ENCODE measurements at regions not wholly inside any gene's neighbourhood (a gene's known extent, or its start where the extent isn't known, plus 50 kb on each side); places are given as distances from the start of the nearest gene placed in this dataset.

- Histone ChIP-seq H3K4me3 (ENCODE audit: low read depth in 1 of 2, low read length in 2 of 2) (no peak overlapping the region), H3K4me1 (ENCODE audit: control insufficient read depth in 1 of 2, insufficient read depth in 2 of 2, low read length in 2 of 2) (peaks cover 14 to 22% of the 10 kb centered on the region in 2 donors), H3K27me3 (ENCODE audit: control insufficient read depth in 1 of 2, insufficient read depth in 2 of 2, low read length in 2 of 2) (no peaks in the 10 kb centered on the region), H3K9ac (ENCODE audit: low read depth in 1 of 2, low read length in 2 of 2) (no peak overlapping the region), H3K36me3 (ENCODE audit: control insufficient read depth in 1 of 2, insufficient read depth in 2 of 2, low read length in 2 of 2) (no peaks in the 10 kb centered on the region), H3K27ac (ENCODE audit: low read depth, low read length) (no peak overlapping the region), H3K9me3 (ENCODE audit: control insufficient read depth in 1 of 2, low read length in 2 of 2) (no peaks in the 10 kb centered on the region)
Observed at GRCh38 chr1:234841710-234842231, 231.8 kb upstream of the IRF2BP2 start.

GRCh38 chr1:234841281-234841680 lies 231.3 kb upstream of the IRF2BP2 start:
- H3K4me1 ChIP-seq (ENCODE audit: control insufficient read depth in 1 of 2, insufficient read depth in 2 of 2, low read length in 2 of 2), result peaks cover 16 to 22% of the 10 kb centered on the region in 2 donors
- H3K9ac ChIP-seq (ENCODE audit: low read depth in 1 of 2, low read length in 2 of 2), result no peak overlapping the region
- no peaks in the 10 kb centered on the region for H3K36me3 ChIP-seq (ENCODE audit: control insufficient read depth in 1 of 2, insufficient read depth in 2 of 2, low read length in 2 of 2)
- H3K9me3 ChIP-seq (ENCODE audit: control insufficient read depth in 1 of 2, low read length in 2 of 2), result no peaks in the 10 kb centered on the region
- no peak overlapping the region for H3K4me3 ChIP-seq (ENCODE audit: low read depth in 1 of 2, low read length in 2 of 2)
- H3K27ac ChIP-seq (ENCODE audit: low read depth, low read length), result no peak overlapping the region
- no peaks in the 10 kb centered on the region for H3K27me3 ChIP-seq (ENCODE audit: control insufficient read depth in 1 of 2, insufficient read depth in 2 of 2, low read length in 2 of 2)

GRCh38 chr1:234840843-234841242 lies 230.9 kb upstream of the IRF2BP2 start:
- H3K4me1 ChIP-seq (ENCODE audit: control insufficient read depth in 1 of 2, insufficient read depth in 2 of 2, low read length in 2 of 2), result peaks cover 20 to 22% of the 10 kb centered on the region in 2 donors
- no peak overlapping the region for H3K9ac ChIP-seq (ENCODE audit: low read depth in 1 of 2, low read length in 2 of 2)
- no peaks in the 10 kb centered on the region for H3K36me3 ChIP-seq (ENCODE audit: control insufficient read depth in 1 of 2, insufficient read depth in 2 of 2, low read length in 2 of 2)
- H3K27me3 ChIP-seq (ENCODE audit: control insufficient read depth in 1 of 2, insufficient read depth in 2 of 2, low read length in 2 of 2), result no peaks in the 10 kb centered on the region
- no peak overlapping the region for H3K4me3 ChIP-seq (ENCODE audit: low read depth in 1 of 2, low read length in 2 of 2)
- no peak overlapping the region for H3K27ac ChIP-seq (ENCODE audit: low read depth, low read length)
- H3K9me3 ChIP-seq (ENCODE audit: control insufficient read depth in 1 of 2, low read length in 2 of 2), result no peaks in the 10 kb centered on the region

- H3K9ac ChIP-seq (ENCODE audit: low read depth in 1 of 2, low read length in 2 of 2), result no peak overlapping the region
- no peak overlapping the region for H3K27ac ChIP-seq (ENCODE audit: low read depth, low read length)
Observed at GRCh38 chr1:234840253-234840652, 230.3 kb upstream of the IRF2BP2 start.

GRCh38 chr1:234839663-234840062 lies 229.7 kb upstream of the IRF2BP2 start:
- Histone ChIP-seq H3K4me3 (ENCODE audit: low read depth in 1 of 2, low read length in 2 of 2) (no peak overlapping the region), H3K9me3 (ENCODE audit: control insufficient read depth in 1 of 2, low read length in 2 of 2) (no peaks in the 10 kb centered on the region), H3K9ac (ENCODE audit: low read depth in 1 of 2, low read length in 2 of 2) (no peak overlapping the region), H3K27ac (ENCODE audit: low read depth, low read length) (no peak overlapping the region), H3K4me1 (ENCODE audit: control insufficient read depth in 1 of 2, insufficient read depth in 2 of 2, low read length in 2 of 2) (peaks cover 12 to 20% of the 10 kb centered on the region in 2 donors), H3K36me3 (ENCODE audit: control insufficient read depth in 1 of 2, insufficient read depth in 2 of 2, low read length in 2 of 2) (no peaks in the 10 kb centered on the region), H3K27me3 (ENCODE audit: control insufficient read depth in 1 of 2, insufficient read depth in 2 of 2, low read length in 2 of 2) (no peaks in the 10 kb centered on the region)

More at GRCh38 chr1:234840253-234840652, 230.3 kb upstream of the IRF2BP2 start:
- Histone ChIP-seq H3K9me3 (ENCODE audit: control insufficient read depth in 1 of 2, low read length in 2 of 2) (no peaks in the 10 kb centered on the region), H3K36me3 (ENCODE audit: control insufficient read depth in 1 of 2, insufficient read depth in 2 of 2, low read length in 2 of 2) (no peaks in the 10 kb centered on the region), H3K4me1 (ENCODE audit: control insufficient read depth in 1 of 2, insufficient read depth in 2 of 2, low read length in 2 of 2) (peaks cover 16 to 20% of the 10 kb centered on the region in 2 donors), H3K27me3 (ENCODE audit: control insufficient read depth in 1 of 2, insufficient read depth in 2 of 2, low read length in 2 of 2) (no peaks in the 10 kb centered on the region), H3K4me3 (ENCODE audit: low read depth in 1 of 2, low read length in 2 of 2) (no peak overlapping the region)

GRCh38 chr1:234838820-234839219 lies 228.8 kb upstream of the IRF2BP2 start:
- Histone ChIP-seq H3K9ac (ENCODE audit: low read depth in 1 of 2, low read length in 2 of 2) (no peak overlapping the region), H3K4me1 (ENCODE audit: control insufficient read depth in 1 of 2, insufficient read depth in 2 of 2, low read length in 2 of 2) (peaks cover 6 to 20% of the 10 kb centered on the region in 2 donors), H3K9me3 (ENCODE audit: control insufficient read depth in 1 of 2, low read length in 2 of 2) (no peaks in the 10 kb centered on the region), H3K36me3 (ENCODE audit: control insufficient read depth in 1 of 2, insufficient read depth in 2 of 2, low read length in 2 of 2) (no peaks in the 10 kb centered on the region), H3K27ac (ENCODE audit: low read depth, low read length) (no peak overlapping the region), H3K4me3 (ENCODE audit: low read depth in 1 of 2, low read length in 2 of 2) (no peak overlapping the region), H3K27me3 (ENCODE audit: control insufficient read depth in 1 of 2, insufficient read depth in 2 of 2, low read length in 2 of 2) (no peaks in the 10 kb centered on the region)

- H3K27ac ChIP-seq (ENCODE audit: low read depth, low read length), result no peak overlapping the region
- H3K27me3 ChIP-seq (ENCODE audit: control insufficient read depth in 1 of 2, insufficient read depth in 2 of 2, low read length in 2 of 2), result no peaks in the 10 kb centered on the region
- no peaks in the 10 kb centered on the region for H3K9me3 ChIP-seq (ENCODE audit: control insufficient read depth in 1 of 2, low read length in 2 of 2)
- no peaks in the 10 kb centered on the region for H3K36me3 ChIP-seq (ENCODE audit: control insufficient read depth in 1 of 2, insufficient read depth in 2 of 2, low read length in 2 of 2)
- no peak overlapping the region for H3K4me3 ChIP-seq (ENCODE audit: low read depth in 1 of 2, low read length in 2 of 2)
- H3K4me1 ChIP-seq (ENCODE audit: control insufficient read depth in 1 of 2, insufficient read depth in 2 of 2, low read length in 2 of 2), result peaks cover 6 to 17% of the 10 kb centered on the region in 2 donors
- no peak overlapping the region for H3K9ac ChIP-seq (ENCODE audit: low read depth in 1 of 2, low read length in 2 of 2)
Observed at GRCh38 chr1:234838182-234838581, 228.2 kb upstream of the IRF2BP2 start.

GRCh38 chr1:234837713-234838112 lies 227.7 kb upstream of the IRF2BP2 start:
- Histone ChIP-seq H3K4me1 (ENCODE audit: control insufficient read depth in 1 of 2, insufficient read depth in 2 of 2, low read length in 2 of 2) (peaks cover 3 to 13% of the 10 kb centered on the region in 2 donors), H3K36me3 (ENCODE audit: control insufficient read depth in 1 of 2, insufficient read depth in 2 of 2, low read length in 2 of 2) (no peaks in the 10 kb centered on the region), H3K9ac (ENCODE audit: low read depth in 1 of 2, low read length in 2 of 2) (no peak overlapping the region), H3K27me3 (ENCODE audit: control insufficient read depth in 1 of 2, insufficient read depth in 2 of 2, low read length in 2 of 2) (no peaks in the 10 kb centered on the region), H3K4me3 (ENCODE audit: low read depth in 1 of 2, low read length in 2 of 2) (no peak overlapping the region), H3K9me3 (ENCODE audit: control insufficient read depth in 1 of 2, low read length in 2 of 2) (no peaks in the 10 kb centered on the region), H3K27ac (ENCODE audit: low read depth, low read length) (no peak overlapping the region)

GRCh38 chr1:234836776-234837357 lies 226.9 kb upstream of the IRF2BP2 start:
- H3K9me3 ChIP-seq (ENCODE audit: control insufficient read depth in 1 of 2, low read length in 2 of 2), result no peaks in the 10 kb centered on the region
- H3K27ac ChIP-seq (ENCODE audit: low read depth, low read length), result no peak overlapping the region
- no peaks in the 10 kb centered on the region for H3K36me3 ChIP-seq (ENCODE audit: control insufficient read depth in 1 of 2, insufficient read depth in 2 of 2, low read length in 2 of 2)
- H3K4me3 ChIP-seq (ENCODE audit: low read depth in 1 of 2, low read length in 2 of 2), result no peak overlapping the region
- peaks cover 0 to 9% of the 10 kb centered on the region in 2 donors for H3K4me1 ChIP-seq (ENCODE audit: control insufficient read depth in 1 of 2, insufficient read depth in 2 of 2, low read length in 2 of 2)
- no peaks in the 10 kb centered on the region for H3K27me3 ChIP-seq (ENCODE audit: control insufficient read depth in 1 of 2, insufficient read depth in 2 of 2, low read length in 2 of 2)
- no peak overlapping the region for H3K9ac ChIP-seq (ENCODE audit: low read depth in 1 of 2, low read length in 2 of 2)

GRCh38 chr1:234836045-234836681 lies 226.2 kb upstream of the IRF2BP2 start:
- no peak overlapping the region for H3K27ac ChIP-seq (ENCODE audit: low read depth, low read length)

More at GRCh38 chr1:234836045-234836681, 226.2 kb upstream of the IRF2BP2 start:
- no peaks in the 10 kb centered on the region for H3K27me3 ChIP-seq (ENCODE audit: control insufficient read depth in 1 of 2, insufficient read depth in 2 of 2, low read length in 2 of 2)
- no peak overlapping the region for H3K9ac ChIP-seq (ENCODE audit: low read depth in 1 of 2, low read length in 2 of 2)
- no peak overlapping the region for H3K4me3 ChIP-seq (ENCODE audit: low read depth in 1 of 2, low read length in 2 of 2)
- no peaks in the 10 kb centered on the region for H3K9me3 ChIP-seq (ENCODE audit: control insufficient read depth in 1 of 2, low read length in 2 of 2)
- H3K4me1 ChIP-seq (ENCODE audit: control insufficient read depth in 1 of 2, insufficient read depth in 2 of 2, low read length in 2 of 2), result peaks cover 0 to 9% of the 10 kb centered on the region in 2 donors
- no peaks in the 10 kb centered on the region for H3K36me3 ChIP-seq (ENCODE audit: control insufficient read depth in 1 of 2, insufficient read depth in 2 of 2, low read length in 2 of 2)

Measured in duodenal mucosa (tissue), 2 donors.